NT2/D1 (cell line): ENCODE measurements at regions not wholly inside any gene's neighbourhood (a gene's known extent, or its start where the extent isn't known, plus 50 kb on each side); places are given as distances from the start of the nearest gene placed in this dataset.

Experiments
- SUZ12 ChIP-seq: IDR thresholded peaks from 2 replicates; pipeline ENCODE4 v1.6.1; 2011; ENCODE audit not compliant: insufficient read length, insufficient read depth; ENCODE audit errors: extremely low read depth
- YY1 ChIP-seq: IDR thresholded peaks from 2 replicates; pipeline ENCODE4 v1.6.1; 2011; ENCODE audit not compliant: insufficient read length, insufficient read depth
- ZNF274 ChIP-seq: IDR thresholded peaks from 2 replicates; pipeline ENCODE4 v1.6.1; 2011; ENCODE audit warnings: mild to moderate bottlenecking, low read depth, low read length

- TF ChIP-seq ZNF274, result no peak
- TF ChIP-seq YY1, result no peak
- no peak for TF ChIP-seq SUZ12
Measured at GRCh38 chr16:60686824-60687223, 1349.4 kb downstream of the CDH8 start.
